ENCODE measurements at regions not wholly inside any gene's neighbourhood (a gene's known extent, or its start where the extent isn't known, plus 50 kb on each side); places are given as distances from the start of the nearest gene placed in this dataset.

GRCh38 chr2:183497861-183498260, 373.6 kb downstream of the NUP35 start:
- H3K4me3 ChIP-seq (ENCODE audit: low read depth, low read length, poor library complexity, severe bottlenecking) = no peak overlapping the region
- H3F3A ChIP-seq (ENCODE audit: insufficient read depth, low read length) = no peaks in the 10 kb centered on the region
- peak overlapping the region; percentile 98 for H3K27ac ChIP-seq (ENCODE audit: low read depth, low read length, poor library complexity, severe bottlenecking)
- peaks cover 36% of the 10 kb centered on the region for H3K4me1 ChIP-seq (ENCODE audit: insufficient read depth, low read length, severe bottlenecking)
- no peak overlapping the region for H3K4me2 ChIP-seq (ENCODE audit: low read length)
- H4K20me1 ChIP-seq (ENCODE audit: insufficient read depth, low read length) = no peaks in the 10 kb centered on the region
- no peak overlapping the region for H3K9ac ChIP-seq (ENCODE audit: low read length)
- H3K79me2 ChIP-seq (ENCODE audit: insufficient read depth, low read length) = no peaks in the 10 kb centered on the region
- no peaks in the 10 kb centered on the region for H3K36me3 ChIP-seq (ENCODE audit: insufficient read depth, low read length)
- 0 out of 2 replicates have a peak overlapping the region, but pooled peaks have one; percentile 43 for H2AFZ ChIP-seq (ENCODE audit: low read length)
- TF ChIP-seq CTCF (IDR thresholded peaks at IDR 0.05; ENCODE audit: low read length) (no peak), EZH2 (IDR thresholded peaks at IDR 0.05; ENCODE audit: borderline replicate concordance, low read length) (no peak)
- no peaks in the 10 kb centered on the region for H3K9me2 ChIP-seq (ENCODE audit: low read depth, low read length)
- peaks cover 4% of the 10 kb centered on the region; the same call in 1 of the 2 replicates for H3K9me3 ChIP-seq (ENCODE audit: low read length)
- no peaks in the 10 kb centered on the region for H3K27me3 ChIP-seq (ENCODE audit: insufficient read depth, low read length)

- Histone ChIP-seq H3K9ac (ENCODE audit: low read length) (no peak overlapping the region), H3F3A (ENCODE audit: insufficient read depth, low read length) (no peaks in the 10 kb centered on the region), H3K27ac (ENCODE audit: low read depth, low read length, poor library complexity, severe bottlenecking) (no peak overlapping the region), H3K4me3 (ENCODE audit: low read depth, low read length, poor library complexity, severe bottlenecking) (no peak overlapping the region), H4K20me1 (ENCODE audit: insufficient read depth, low read length) (no peaks in the 10 kb centered on the region), H3K9me2 (ENCODE audit: low read depth, low read length) (no peaks in the 10 kb centered on the region), H3K79me2 (ENCODE audit: insufficient read depth, low read length) (no peaks in the 10 kb centered on the region), H3K4me2 (ENCODE audit: low read length) (no peak overlapping the region), H3K4me1 (ENCODE audit: insufficient read depth, low read length, severe bottlenecking) (peaks cover 9% of the 10 kb centered on the region), H3K36me3 (ENCODE audit: insufficient read depth, low read length) (no peaks in the 10 kb centered on the region), H2AFZ (ENCODE audit: low read length) (peak overlapping the region; percentile 63; the same call in 1 of the 2 replicates), H3K9me3 (ENCODE audit: low read length) (peaks cover 4% of the 10 kb centered on the region; the same call in 1 of the 2 replicates), H3K27me3 (ENCODE audit: insufficient read depth, low read length) (no peaks in the 10 kb centered on the region)
- TF ChIP-seq CTCF (IDR thresholded peaks at IDR 0.05; ENCODE audit: low read length) (no peak), EZH2 (IDR thresholded peaks at IDR 0.05; ENCODE audit: borderline replicate concordance, low read length) (no peak)
Measured at GRCh38 chr2:183505911-183506310, 381.7 kb downstream of the NUP35 start.

- Histone ChIP-seq H3K9me3 (ENCODE audit: low read length) (no peaks in the 10 kb centered on the region), H3K36me3 (ENCODE audit: insufficient read depth, low read length) (no peaks in the 10 kb centered on the region), H3K9ac (ENCODE audit: low read length) (no peak overlapping the region), H4K20me1 (ENCODE audit: insufficient read depth, low read length) (no peaks in the 10 kb centered on the region), H3K27me3 (ENCODE audit: insufficient read depth, low read length) (no peaks in the 10 kb centered on the region), H3K79me2 (ENCODE audit: insufficient read depth, low read length) (no peaks in the 10 kb centered on the region), H3K27ac (ENCODE audit: low read depth, low read length, poor library complexity, severe bottlenecking) (no peak overlapping the region), H3K4me1 (ENCODE audit: insufficient read depth, low read length, severe bottlenecking) (peaks cover 3% of the 10 kb centered on the region), H2AFZ (ENCODE audit: low read length) (no peak overlapping the region), H3K4me3 (ENCODE audit: low read depth, low read length, poor library complexity, severe bottlenecking) (no peak overlapping the region), H3K9me2 (ENCODE audit: low read depth, low read length) (no peaks in the 10 kb centered on the region), H3K4me2 (ENCODE audit: low read length) (no peak overlapping the region), H3F3A (ENCODE audit: insufficient read depth, low read length) (no peaks in the 10 kb centered on the region)
- no peak for TF ChIP-seq EZH2 (IDR thresholded peaks at IDR 0.05; ENCODE audit: borderline replicate concordance, low read length)
- TF ChIP-seq CTCF (IDR thresholded peaks at IDR 0.05; ENCODE audit: low read length) = no peak
Measured at GRCh38 chr2:183511154-183511553, 386.9 kb downstream of the NUP35 start.

All from OCI-LY1 (cell line).